ENCODE measurements at regions not wholly inside any gene's neighbourhood (a gene's known extent, or its start where the extent isn't known, plus 50 kb on each side); places are given as distances from the start of the nearest gene placed in this dataset.
"Not testable (repeated sequence)": the region's sequence is repeated elsewhere in the genome, so short reads cannot be mapped to it uniquely, and the experiment has no call there.

- no peak for DNase-seq
- Mint-ChIP-seq H3K4me3 (no peak overlapping the region), H3K4me1 (no peaks in the 10 kb centered on the region), H3K9me3 (no peaks in the 10 kb centered on the region), H3K27me3 (no peaks in the 10 kb centered on the region), H3K27ac (no peak overlapping the region), H3K36me3 (no peaks in the 10 kb centered on the region)
Observed at GRCh38 chr21:15204140-15204969, 139.6 kb upstream of the NRIP1 start.

- Mint-ChIP-seq H3K4me3 (no peak overlapping the region), H3K27me3 (no peaks in the 10 kb centered on the region), H3K36me3 (no peaks in the 10 kb centered on the region), H3K27ac (no peak overlapping the region), H3K9me3 (no peaks in the 10 kb centered on the region), H3K4me1 (no peaks in the 10 kb centered on the region)
- DNase-seq: no peak
Observed at GRCh38 chr21:15204970-15205286, 140.1 kb upstream of the NRIP1 start.

- Mint-ChIP-seq H3K36me3 (no peaks in the 10 kb centered on the region), H3K9me3 (no peaks in the 10 kb centered on the region), H3K27me3 (no peaks in the 10 kb centered on the region), H3K4me1 (no peaks in the 10 kb centered on the region), H3K27ac (no peak overlapping the region), H3K4me3 (no peak overlapping the region)
- DNase-seq: no peak
Observed at GRCh38 chr21:15206514-15206913, 141.7 kb upstream of the NRIP1 start.

- no peaks in the 10 kb centered on the region for H3K27me3 Mint-ChIP-seq
- no peaks in the 10 kb centered on the region for H3K36me3 Mint-ChIP-seq
- no peak overlapping the region for H3K27ac Mint-ChIP-seq
- H3K4me3 Mint-ChIP-seq: no peak overlapping the region
- H3K9me3 Mint-ChIP-seq: no peaks in the 10 kb centered on the region
- H3K4me1 Mint-ChIP-seq: no peaks in the 10 kb centered on the region
- no peak for DNase-seq
Observed at GRCh38 chr21:15207231-15207630, 142.4 kb upstream of the NRIP1 start.

- no peaks in the 10 kb centered on the region for H3K9me3 Mint-ChIP-seq
- no peak for DNase-seq
- H3K4me1 Mint-ChIP-seq: no peaks in the 10 kb centered on the region
- H3K27me3 Mint-ChIP-seq: no peaks in the 10 kb centered on the region
- H3K27ac Mint-ChIP-seq: no peak overlapping the region
- no peaks in the 10 kb centered on the region for H3K36me3 Mint-ChIP-seq
- H3K4me3 Mint-ChIP-seq: no peak overlapping the region
Observed at GRCh38 chr21:15207635-15208370, 143.0 kb upstream of the NRIP1 start.

- H3K4me3 Mint-ChIP-seq: no peak overlapping the region
- H3K4me1 Mint-ChIP-seq: no peaks in the 10 kb centered on the region
- no peaks in the 10 kb centered on the region for H3K27me3 Mint-ChIP-seq
- H3K9me3 Mint-ChIP-seq: no peaks in the 10 kb centered on the region
- H3K27ac Mint-ChIP-seq: no peak overlapping the region
- no peak for DNase-seq
- no peaks in the 10 kb centered on the region for H3K36me3 Mint-ChIP-seq
Observed at GRCh38 chr21:15208786-15209185, 144.0 kb upstream of the NRIP1 start.

GRCh38 chr21:15209224-15209623, 144.4 kb upstream of the NRIP1 start:
- no peak overlapping the region for H3K27ac Mint-ChIP-seq

GRCh38 chr21:15210235-15210678, 145.5 kb upstream of the NRIP1 start:
- H3K36me3 Mint-ChIP-seq: no peaks in the 10 kb centered on the region
- H3K27ac Mint-ChIP-seq: no peak overlapping the region
- DNase-seq: no peak
- H3K27me3 Mint-ChIP-seq: no peaks in the 10 kb centered on the region
- no peaks in the 10 kb centered on the region for H3K4me1 Mint-ChIP-seq
- H3K4me3 Mint-ChIP-seq: no peak overlapping the region
- no peaks in the 10 kb centered on the region for H3K9me3 Mint-ChIP-seq

More at GRCh38 chr21:15209224-15209623, 144.4 kb upstream of the NRIP1 start:
- no peak for DNase-seq
- Mint-ChIP-seq H3K36me3 (no peaks in the 10 kb centered on the region), H3K27me3 (no peaks in the 10 kb centered on the region), H3K9me3 (no peaks in the 10 kb centered on the region), H3K4me3 (no peak overlapping the region), H3K4me1 (no peaks in the 10 kb centered on the region)

- Mint-ChIP-seq H3K9me3 (no peaks in the 10 kb centered on the region), H3K4me3 (no peak overlapping the region), H3K4me1 (no peaks in the 10 kb centered on the region), H3K27ac (no peak overlapping the region), H3K27me3 (no peaks in the 10 kb centered on the region), H3K36me3 (no peaks in the 10 kb centered on the region)
- no peak for DNase-seq
Observed at GRCh38 chr21:15211491-15212133, 146.8 kb upstream of the NRIP1 start.

GRCh38 chr21:15212206-15212605, 147.4 kb upstream of the NRIP1 start:
- DNase-seq: no peak
- no peak overlapping the region for H3K4me3 Mint-ChIP-seq
- no peaks in the 10 kb centered on the region for H3K9me3 Mint-ChIP-seq
- no peaks in the 10 kb centered on the region for H3K27me3 Mint-ChIP-seq
- H3K27ac Mint-ChIP-seq: no peak overlapping the region
- H3K4me1 Mint-ChIP-seq: no peaks in the 10 kb centered on the region
- H3K36me3 Mint-ChIP-seq: no peaks in the 10 kb centered on the region

GRCh38 chr21:15218476-15218875, 153.7 kb upstream of the NRIP1 start:
- H3K4me1 Mint-ChIP-seq, H3K9me3 Mint-ChIP-seq, H3K36me3 Mint-ChIP-seq, H3K27me3 Mint-ChIP-seq, H3K4me3 Mint-ChIP-seq, H3K27ac Mint-ChIP-seq, DNase-seq: not testable (repeated sequence)

GRCh38 chr21:15219039-15219438, 154.2 kb upstream of the NRIP1 start:
- DNase-seq: no peak
- Mint-ChIP-seq H3K36me3 (no peaks in the 10 kb centered on the region), H3K9me3 (no peaks in the 10 kb centered on the region), H3K27me3 (no peaks in the 10 kb centered on the region), H3K27ac (no peak overlapping the region), H3K4me3 (no peak overlapping the region), H3K4me1 (no peaks in the 10 kb centered on the region)

- no peaks in the 10 kb centered on the region for H3K4me1 Mint-ChIP-seq
- no peak overlapping the region for H3K4me3 Mint-ChIP-seq
- no peak overlapping the region for H3K27ac Mint-ChIP-seq
- no peak for DNase-seq
- H3K27me3 Mint-ChIP-seq: no peaks in the 10 kb centered on the region
- H3K36me3 Mint-ChIP-seq: no peaks in the 10 kb centered on the region
- no peaks in the 10 kb centered on the region for H3K9me3 Mint-ChIP-seq
Observed at GRCh38 chr21:15219894-15220293, 155.1 kb upstream of the NRIP1 start.

GRCh38 chr21:15221799-15222386, 157.1 kb upstream of the NRIP1 start:
- H3K4me1 Mint-ChIP-seq: no peaks in the 10 kb centered on the region
- no peak overlapping the region for H3K27ac Mint-ChIP-seq
- H3K36me3 Mint-ChIP-seq: no peaks in the 10 kb centered on the region
- H3K4me3 Mint-ChIP-seq: no peak overlapping the region
- no peak for DNase-seq
- H3K9me3 Mint-ChIP-seq: no peaks in the 10 kb centered on the region
- H3K27me3 Mint-ChIP-seq: peaks cover 3% of the 10 kb centered on the region

GRCh38 chr21:15222707-15223106, 157.9 kb upstream of the NRIP1 start:
- Mint-ChIP-seq H3K36me3 (no peaks in the 10 kb centered on the region), H3K27ac (no peak overlapping the region), H3K4me3 (no peak overlapping the region), H3K9me3 (no peaks in the 10 kb centered on the region), H3K4me1 (no peaks in the 10 kb centered on the region), H3K27me3 (peaks cover 3% of the 10 kb centered on the region)
- DNase-seq: no peak
